ENCODE measurements at regions not wholly inside any gene's neighbourhood (a gene's known extent, or its start where the extent isn't known, plus 50 kb on each side); places are given as distances from the start of the nearest gene placed in this dataset.

GRCh38 chr2:164198256-164198655, 423.0 kb downstream of the GRB14 start:
- no peak for TF ChIP-seq FOXM1 (IDR thresholded peaks at IDR 0.05; ENCODE audit: borderline replicate concordance, low read depth)
- TF ChIP-seq NFIC (IDR thresholded peaks at IDR 0.05), result no peak
- no peak for TF ChIP-seq YY1 (IDR thresholded peaks at IDR 0.05; ENCODE audit: low read depth)
- no peak for TF ChIP-seq TAF1 (IDR thresholded peaks at IDR 0.05; ENCODE audit: low read depth)
- no peak for TF ChIP-seq REST (IDR thresholded peaks at IDR 0.05; ENCODE audit: low read depth)
- no peak for TF ChIP-seq CEBPB (IDR thresholded peaks at IDR 0.05)
- no peak for TF ChIP-seq USF1 (IDR thresholded peaks at IDR 0.05)
- TF ChIP-seq MAX (IDR thresholded peaks at IDR 0.05), result no peak
- no peak for TF ChIP-seq ZBTB7A (IDR thresholded peaks at IDR 0.05; ENCODE audit: low read depth)
- no peak for TF ChIP-seq CREB1 (IDR thresholded peaks at IDR 0.05; ENCODE audit: low read depth)
- TF ChIP-seq TEAD4 (IDR thresholded peaks at IDR 0.05), result no peak
- no peak for TF ChIP-seq RAD21 (IDR thresholded peaks at IDR 0.05; ENCODE audit: low read depth)
- no peak for TF ChIP-seq TCF12 (IDR thresholded peaks at IDR 0.05; ENCODE audit: low read depth)
- no peak for TF ChIP-seq EGR1 (IDR thresholded peaks at IDR 0.05)
- TF ChIP-seq EP300 (IDR thresholded peaks at IDR 0.05; ENCODE audit: borderline replicate concordance), result no peak

GRCh38 chr2:164190700-164191099, 430.6 kb downstream of the GRB14 start:
- TF ChIP-seq FOXM1 (IDR thresholded peaks at IDR 0.05; ENCODE audit: borderline replicate concordance, low read depth), result no peak
- TF ChIP-seq TEAD4 (IDR thresholded peaks at IDR 0.05), result no peak
- no peak for TF ChIP-seq REST (IDR thresholded peaks at IDR 0.05; ENCODE audit: low read depth)
- TF ChIP-seq EGR1 (IDR thresholded peaks at IDR 0.05), result no peak
- TF ChIP-seq MAX (IDR thresholded peaks at IDR 0.05), result no peak
- no peak for TF ChIP-seq CREB1 (IDR thresholded peaks at IDR 0.05; ENCODE audit: low read depth)
- no peak for TF ChIP-seq NFIC (IDR thresholded peaks at IDR 0.05)
- no peak for TF ChIP-seq EP300 (IDR thresholded peaks at IDR 0.05; ENCODE audit: borderline replicate concordance)
- TF ChIP-seq TCF12 (IDR thresholded peaks at IDR 0.05; ENCODE audit: low read depth), result no peak
- no peak for TF ChIP-seq YY1 (IDR thresholded peaks at IDR 0.05; ENCODE audit: low read depth)
- no peak for TF ChIP-seq TAF1 (IDR thresholded peaks at IDR 0.05; ENCODE audit: low read depth)
- TF ChIP-seq CEBPB (IDR thresholded peaks at IDR 0.05), result no peak
- TF ChIP-seq USF1 (IDR thresholded peaks at IDR 0.05), result no peak
- TF ChIP-seq ZBTB7A (IDR thresholded peaks at IDR 0.05; ENCODE audit: low read depth), result no peak

- TF ChIP-seq RAD21 (IDR thresholded peaks at IDR 0.05; ENCODE audit: low read depth) (no peak), YY1 (IDR thresholded peaks at IDR 0.05; ENCODE audit: low read depth) (no peak), CREB1 (IDR thresholded peaks at IDR 0.05; ENCODE audit: low read depth) (no peak), CEBPB (IDR thresholded peaks at IDR 0.05) (no peak)
Measured at GRCh38 chr2:164189851-164190250, 431.4 kb downstream of the GRB14 start.

- no peak for TF ChIP-seq TEAD4 (IDR thresholded peaks at IDR 0.05)
- no peak for TF ChIP-seq USF1 (IDR thresholded peaks at IDR 0.05)
- TF ChIP-seq CREB1 (IDR thresholded peaks at IDR 0.05; ENCODE audit: low read depth), result no peak
- no peak for TF ChIP-seq TCF12 (IDR thresholded peaks at IDR 0.05; ENCODE audit: low read depth)
- TF ChIP-seq YY1 (IDR thresholded peaks at IDR 0.05; ENCODE audit: low read depth), result no peak
- no peak for TF ChIP-seq FOXM1 (IDR thresholded peaks at IDR 0.05; ENCODE audit: borderline replicate concordance, low read depth)
- no peak for TF ChIP-seq ZBTB7A (IDR thresholded peaks at IDR 0.05; ENCODE audit: low read depth)
- no peak for TF ChIP-seq TAF1 (IDR thresholded peaks at IDR 0.05; ENCODE audit: low read depth)
- TF ChIP-seq NFIC (IDR thresholded peaks at IDR 0.05), result no peak
- no peak for TF ChIP-seq RAD21 (IDR thresholded peaks at IDR 0.05; ENCODE audit: low read depth)
- TF ChIP-seq EP300 (IDR thresholded peaks at IDR 0.05; ENCODE audit: borderline replicate concordance), result no peak
- TF ChIP-seq CEBPB (IDR thresholded peaks at IDR 0.05), result no peak
- TF ChIP-seq REST (IDR thresholded peaks at IDR 0.05; ENCODE audit: low read depth), result no peak
- TF ChIP-seq EGR1 (IDR thresholded peaks at IDR 0.05), result no peak
- no peak for TF ChIP-seq MAX (IDR thresholded peaks at IDR 0.05)
Measured at GRCh38 chr2:164187121-164187520, 434.2 kb downstream of the GRB14 start.

Data from Ishikawa (cell line).